OCI-LY1 (cell line): ENCODE measurements at regions not wholly inside any gene's neighbourhood (a gene's known extent, or its start where the extent isn't known, plus 50 kb on each side); places are given as distances from the start of the nearest gene placed in this dataset.

Source experiments
- EZH2 ChIP-seq: fragments of 200-600 bp; sonication (generic), shearing (Covaris generic); IDR thresholded peaks from 2 replicates; pipeline ENCODE4 v1.8.0; 2017; ENCODE audit warnings: borderline replicate concordance, mixed run types, mild to moderate bottlenecking, antibody characterized with exemption, low read length, moderate library complexity, mixed read lengths
- TF ChIP-seq, protein P1 (sequence below): fragments of 200-600 bp; sonication (generic), shearing (Covaris generic); IDR thresholded peaks from 2 replicates; pipeline ENCODE4 v1.5.1; 2017; ENCODE audit warnings: mild to moderate bottlenecking, antibody characterized with exemption, low read length, moderate library complexity, mixed read lengths

DNA sequence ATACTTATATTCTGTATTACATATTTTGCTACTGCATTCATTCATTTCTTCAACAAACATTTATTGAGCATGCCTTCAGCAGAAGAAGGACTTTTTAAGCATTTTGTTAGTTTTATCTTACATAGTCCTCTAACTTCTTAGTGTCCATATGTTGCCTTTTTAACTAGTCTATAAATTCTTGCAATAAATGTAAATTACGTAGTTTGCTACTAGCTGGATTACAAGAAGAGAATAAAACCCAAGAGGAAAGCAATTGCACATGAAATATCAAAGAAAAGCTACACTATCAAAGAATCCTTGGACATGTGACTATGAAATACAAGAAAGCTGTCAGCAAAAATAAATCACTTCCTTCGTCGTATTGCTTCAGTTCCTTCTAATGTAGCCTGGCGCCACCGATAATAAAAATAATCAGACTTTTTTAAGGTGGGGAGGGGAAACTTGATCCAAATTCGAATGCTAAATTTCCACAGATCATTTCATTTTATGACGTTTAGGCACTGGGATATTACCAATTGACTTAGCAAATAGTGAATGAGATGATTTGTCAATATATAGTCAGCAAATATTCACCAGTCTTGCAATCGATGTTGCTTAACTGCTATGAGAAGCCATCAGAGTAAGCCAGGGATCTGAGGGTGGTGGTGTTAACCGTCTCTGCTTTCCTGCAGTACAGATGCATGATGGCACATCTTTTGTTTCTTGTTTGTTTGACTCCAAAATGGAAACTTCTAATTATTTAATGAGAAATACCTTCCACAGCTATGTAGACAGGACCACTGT, 258.7 kb upstream of the EXOC2 start:
- TF ChIP-seq, protein P1, sequence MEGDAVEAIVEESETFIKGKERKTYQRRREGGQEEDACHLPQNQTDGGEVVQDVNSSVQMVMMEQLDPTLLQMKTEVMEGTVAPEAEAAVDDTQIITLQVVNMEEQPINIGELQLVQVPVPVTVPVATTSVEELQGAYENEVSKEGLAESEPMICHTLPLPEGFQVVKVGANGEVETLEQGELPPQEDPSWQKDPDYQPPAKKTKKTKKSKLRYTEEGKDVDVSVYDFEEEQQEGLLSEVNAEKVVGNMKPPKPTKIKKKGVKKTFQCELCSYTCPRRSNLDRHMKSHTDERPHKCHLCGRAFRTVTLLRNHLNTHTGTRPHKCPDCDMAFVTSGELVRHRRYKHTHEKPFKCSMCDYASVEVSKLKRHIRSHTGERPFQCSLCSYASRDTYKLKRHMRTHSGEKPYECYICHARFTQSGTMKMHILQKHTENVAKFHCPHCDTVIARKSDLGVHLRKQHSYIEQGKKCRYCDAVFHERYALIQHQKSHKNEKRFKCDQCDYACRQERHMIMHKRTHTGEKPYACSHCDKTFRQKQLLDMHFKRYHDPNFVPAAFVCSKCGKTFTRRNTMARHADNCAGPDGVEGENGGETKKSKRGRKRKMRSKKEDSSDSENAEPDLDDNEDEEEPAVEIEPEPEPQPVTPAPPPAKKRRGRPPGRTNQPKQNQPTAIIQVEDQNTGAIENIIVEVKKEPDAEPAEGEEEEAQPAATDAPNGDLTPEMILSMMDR = no peak
- TF ChIP-seq EZH2 = no peak
